H1 (cell line): ENCODE measurements at regions not wholly inside any gene's neighbourhood (a gene's known extent, or its start where the extent isn't known, plus 50 kb on each side); places are given as distances from the start of the nearest gene placed in this dataset.

Experiments used
- JUN ChIP-seq: IDR thresholded peaks from 2 replicates; pipeline ENCODE4 v1.6.1; 2011; ENCODE audit warnings: low read depth, mild to moderate bottlenecking, improper control_type of control experiment, low read length
- JUND ChIP-seq: IDR thresholded peaks from 2 replicates; pipeline ENCODE4 v1.6.1; 2011; ENCODE audit warnings: mild to moderate bottlenecking, improper control_type of control experiment, low read length
- KDM5A ChIP-seq: fragments of 200-600 bp; IDR thresholded peaks from 2 replicates; pipeline ENCODE4 v1.7.1; 2012; ENCODE audit warnings: mild to moderate bottlenecking, low read length, inconsistent platforms, mixed read lengths
- NANOG ChIP-seq: IDR thresholded peaks from 2 replicates; pipeline ENCODE4 v1.6.1; 2011; ENCODE audit warnings: low read length, low read depth, mild to moderate bottlenecking, inconsistent platforms; ENCODE audit not compliant: insufficient read depth, poor library complexity, severe bottlenecking
- POLR2A ChIP-seq, 2 experiments: IDR thresholded peaks; 1 replicate in 1 of 2; 2 replicates in 1 of 2; pipeline ENCODE4 v1.6.1; 2011; ENCODE audit warnings: low read depth in 2 of 2, low read length in 2 of 2, mild to moderate bottlenecking in 2 of 2; ENCODE audit errors: control extremely low read depth in 1 of 2
- RFX5 ChIP-seq: IDR thresholded peaks from 2 replicates; pipeline ENCODE4 v1.6.1; 2011; ENCODE audit warnings: low read depth, low read length, improper control_type of control experiment, borderline replicate concordance
- SRF ChIP-seq: IDR thresholded peaks from 2 replicates; pipeline ENCODE4 v1.6.1; 2011; ENCODE audit warnings: mild to moderate bottlenecking, low read depth, low read length, moderate library complexity
- TF ChIP-seq, protein P1 (sequence below), 3 experiments: IDR thresholded peaks; 1 replicate in 2 of 3; 2 replicates in 1 of 3; pipeline versions ENCODE4 v1.5.1 to v1.6.1; 2011; ENCODE audit warnings: low read length in 3 of 3, mild to moderate bottlenecking in 3 of 3, inconsistent platforms in 2 of 3, low read depth in 1 of 3, moderate library complexity in 1 of 3; ENCODE audit not compliant: insufficient read depth in 1 of 3; ENCODE audit errors: control extremely low read depth in 1 of 3
- TF ChIP-seq, protein P2 (sequence below): IDR thresholded peaks from 2 replicates; pipeline ENCODE4 v1.6.1; 2011; ENCODE audit warnings: low read length, improper control_type of control experiment

DNA sequence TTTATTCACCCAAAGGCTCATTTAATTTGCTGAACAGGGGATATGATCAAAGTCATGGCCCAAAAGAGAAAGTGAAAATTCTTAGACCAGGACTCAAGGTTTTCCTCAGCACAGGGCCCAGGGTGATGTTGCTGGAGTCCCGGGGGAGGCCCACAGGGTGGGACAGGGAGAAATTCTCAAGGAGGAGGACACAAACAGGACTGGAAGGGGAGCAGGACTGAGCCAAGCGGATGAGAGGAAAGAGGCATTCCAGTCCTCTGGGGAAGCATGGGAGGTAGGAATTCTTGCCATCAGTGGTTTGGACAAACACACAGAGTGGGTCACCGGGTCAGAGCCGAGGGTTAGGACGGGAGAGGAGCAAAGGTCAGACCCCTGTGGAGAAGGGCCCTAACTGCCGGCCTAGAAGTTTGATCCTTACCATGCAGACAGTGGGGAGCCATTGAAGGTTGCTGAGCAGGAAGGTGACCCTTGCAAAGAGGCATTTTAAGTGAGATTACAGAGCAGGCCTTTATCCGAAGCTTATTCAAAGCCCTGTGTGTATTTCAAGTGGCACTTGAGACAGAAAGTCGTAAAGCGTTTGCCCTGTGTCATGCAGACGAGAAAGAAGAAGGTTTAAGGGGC, 68.4 kb upstream of the PTGR2 start:
- 0 out of 2 replicates have a peak, but pooled peaks have one; percentile 8 for TF ChIP-seq JUN
- TF ChIP-seq RFX5, result no peak
- no peak for TF ChIP-seq KDM5A
- TF ChIP-seq, protein P1, sequence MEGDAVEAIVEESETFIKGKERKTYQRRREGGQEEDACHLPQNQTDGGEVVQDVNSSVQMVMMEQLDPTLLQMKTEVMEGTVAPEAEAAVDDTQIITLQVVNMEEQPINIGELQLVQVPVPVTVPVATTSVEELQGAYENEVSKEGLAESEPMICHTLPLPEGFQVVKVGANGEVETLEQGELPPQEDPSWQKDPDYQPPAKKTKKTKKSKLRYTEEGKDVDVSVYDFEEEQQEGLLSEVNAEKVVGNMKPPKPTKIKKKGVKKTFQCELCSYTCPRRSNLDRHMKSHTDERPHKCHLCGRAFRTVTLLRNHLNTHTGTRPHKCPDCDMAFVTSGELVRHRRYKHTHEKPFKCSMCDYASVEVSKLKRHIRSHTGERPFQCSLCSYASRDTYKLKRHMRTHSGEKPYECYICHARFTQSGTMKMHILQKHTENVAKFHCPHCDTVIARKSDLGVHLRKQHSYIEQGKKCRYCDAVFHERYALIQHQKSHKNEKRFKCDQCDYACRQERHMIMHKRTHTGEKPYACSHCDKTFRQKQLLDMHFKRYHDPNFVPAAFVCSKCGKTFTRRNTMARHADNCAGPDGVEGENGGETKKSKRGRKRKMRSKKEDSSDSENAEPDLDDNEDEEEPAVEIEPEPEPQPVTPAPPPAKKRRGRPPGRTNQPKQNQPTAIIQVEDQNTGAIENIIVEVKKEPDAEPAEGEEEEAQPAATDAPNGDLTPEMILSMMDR (IDR thresholded peaks at IDR 0.05; ENCODE audit: control extremely low read depth in 1 of 3, insufficient read depth in 1 of 3, low read depth in 1 of 3, low read length in 3 of 3), result no peak
- TF ChIP-seq, protein P2, sequence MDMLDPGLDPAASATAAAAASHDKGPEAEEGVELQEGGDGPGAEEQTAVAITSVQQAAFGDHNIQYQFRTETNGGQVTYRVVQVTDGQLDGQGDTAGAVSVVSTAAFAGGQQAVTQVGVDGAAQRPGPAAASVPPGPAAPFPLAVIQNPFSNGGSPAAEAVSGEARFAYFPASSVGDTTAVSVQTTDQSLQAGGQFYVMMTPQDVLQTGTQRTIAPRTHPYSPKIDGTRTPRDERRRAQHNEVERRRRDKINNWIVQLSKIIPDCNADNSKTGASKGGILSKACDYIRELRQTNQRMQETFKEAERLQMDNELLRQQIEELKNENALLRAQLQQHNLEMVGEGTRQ, result no peak
- TF ChIP-seq SRF, result no peak
- no peak for TF ChIP-seq JUND
- TF ChIP-seq POLR2A (IDR thresholded peaks at IDR 0.05; ENCODE audit: control extremely low read depth in 1 of 2, low read depth in 2 of 2, low read length in 2 of 2), result no peak
- TF ChIP-seq NANOG, result no peak
